Left lobe of liver (tissue), 2 donors: ENCODE measurements at regions not wholly inside any gene's neighbourhood (a gene's known extent, or its start where the extent isn't known, plus 50 kb on each side); places are given as distances from the start of the nearest gene placed in this dataset.

Experiments used
- ATAC-seq: fragments of 200-7000 bp; cut with Tn5 transposase; one replicate; pipeline ENCODE4 v1.9.1; 2020; ENCODE audit warnings: mild to moderate bottlenecking, moderate library complexity
- DNase-seq: peaks from one replicate; pipeline ENCODE4 v3.0.0-alpha.2; 2020; ENCODE audit warnings: low spot score
- donor health status: DM: no; HTN: no; CAD: no; lungs with moderate emphysema.
- donor health status: DM: no; HTN: yes; CAD: no.

DNA sequence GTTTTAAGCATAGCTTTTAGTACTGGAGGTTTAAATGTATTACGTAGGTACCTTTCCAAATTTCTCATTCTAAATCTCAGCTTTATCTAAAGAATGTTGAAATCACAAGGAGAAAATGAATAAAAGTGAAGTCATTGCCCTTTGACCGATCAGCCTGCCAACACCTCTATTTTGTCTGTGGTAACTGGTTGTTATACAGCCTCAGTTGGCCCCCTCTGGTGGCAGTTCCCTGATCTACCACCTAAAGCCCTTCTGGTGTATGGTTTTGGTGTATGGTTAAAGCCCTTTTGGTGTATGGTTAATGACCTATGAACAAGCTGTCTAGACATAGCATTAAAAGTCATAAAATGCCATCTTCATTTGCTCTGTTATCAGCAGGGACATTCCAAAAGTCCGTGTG is 378.2 kb upstream of the AZI2 start:
- DNase-seq: peak; percentile 76
- peak; percentile 100 for ATAC-seq

GRCh38 chr3:28727307-28727706 is 378.7 kb upstream of the AZI2 start:
- ATAC-seq (no peak), DNase-seq (no peak)

DNA sequence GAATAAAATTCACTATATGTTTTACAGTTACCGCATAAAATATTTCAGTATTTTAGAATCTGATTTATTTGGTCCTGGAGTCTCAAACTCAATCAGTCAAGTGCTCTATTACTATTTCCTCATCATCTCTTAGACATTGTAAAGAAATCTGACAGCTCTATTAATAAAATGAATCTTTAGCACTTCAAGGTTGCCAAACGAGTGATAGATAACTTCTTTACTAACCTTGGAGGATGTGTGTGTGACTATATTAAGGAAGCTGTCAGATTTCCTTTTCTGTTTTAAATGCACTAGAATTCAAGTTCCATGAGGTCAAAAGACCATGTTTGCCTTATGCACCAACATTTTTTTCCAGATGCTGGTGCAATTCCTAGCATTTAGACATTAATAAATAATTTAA is 389.8 kb upstream of the AZI2 start:
- no peak for ATAC-seq

DNA sequence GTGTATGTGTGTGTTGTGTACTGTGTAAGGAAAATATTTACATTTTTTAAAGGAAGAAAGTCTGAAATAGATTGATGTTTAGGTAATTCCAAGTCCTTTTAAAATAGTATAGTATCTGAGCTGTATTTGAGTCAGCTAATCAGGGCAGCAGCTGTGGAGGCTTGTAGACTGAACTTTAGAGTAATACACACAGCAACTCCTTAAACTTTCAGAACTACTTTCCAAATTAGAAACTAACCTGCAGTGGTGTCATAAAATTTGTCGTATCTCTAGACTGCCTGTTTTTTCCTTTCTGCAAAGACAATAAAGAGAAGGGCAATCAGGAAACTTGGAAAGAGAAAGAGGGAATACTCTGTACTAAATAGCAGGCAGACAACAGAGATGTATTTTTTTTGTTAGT is 391.0 kb upstream of the AZI2 start:
- ATAC-seq: no peak
- no peak for DNase-seq

More for the DNA sequence above, 389.8 kb upstream of the AZI2 start:
- no peak for DNase-seq

GRCh38 chr3:28743271-28743670 is 394.6 kb upstream of the AZI2 start:
- ATAC-seq (no peak), DNase-seq (no peak)

- ATAC-seq (peak; percentile 98), DNase-seq (peak; percentile 69)
These were observed 395.2 kb upstream of the AZI2 start for GRCh38 chr3:28743831-28744230.

DNA sequence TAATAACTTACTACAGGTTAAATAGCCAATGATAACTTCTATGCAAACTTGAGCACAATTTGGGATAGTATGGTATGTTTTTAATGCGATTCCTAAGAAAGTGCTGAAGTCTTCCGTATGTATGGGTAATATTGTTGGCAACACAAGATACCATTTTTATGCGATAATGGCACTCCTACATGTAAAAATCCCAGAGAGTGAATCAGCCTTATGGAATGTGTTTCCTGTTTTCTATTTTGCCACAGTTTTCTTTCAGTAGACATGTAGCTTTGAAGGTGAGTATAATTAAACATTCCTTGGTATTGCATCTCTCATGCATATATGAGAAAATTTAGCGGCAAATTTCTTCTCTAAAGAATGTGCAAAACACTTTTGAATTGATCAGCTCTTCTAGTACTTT is 396.8 kb upstream of the AZI2 start:
- ATAC-seq: no peak
- DNase-seq: no peak

DNA sequence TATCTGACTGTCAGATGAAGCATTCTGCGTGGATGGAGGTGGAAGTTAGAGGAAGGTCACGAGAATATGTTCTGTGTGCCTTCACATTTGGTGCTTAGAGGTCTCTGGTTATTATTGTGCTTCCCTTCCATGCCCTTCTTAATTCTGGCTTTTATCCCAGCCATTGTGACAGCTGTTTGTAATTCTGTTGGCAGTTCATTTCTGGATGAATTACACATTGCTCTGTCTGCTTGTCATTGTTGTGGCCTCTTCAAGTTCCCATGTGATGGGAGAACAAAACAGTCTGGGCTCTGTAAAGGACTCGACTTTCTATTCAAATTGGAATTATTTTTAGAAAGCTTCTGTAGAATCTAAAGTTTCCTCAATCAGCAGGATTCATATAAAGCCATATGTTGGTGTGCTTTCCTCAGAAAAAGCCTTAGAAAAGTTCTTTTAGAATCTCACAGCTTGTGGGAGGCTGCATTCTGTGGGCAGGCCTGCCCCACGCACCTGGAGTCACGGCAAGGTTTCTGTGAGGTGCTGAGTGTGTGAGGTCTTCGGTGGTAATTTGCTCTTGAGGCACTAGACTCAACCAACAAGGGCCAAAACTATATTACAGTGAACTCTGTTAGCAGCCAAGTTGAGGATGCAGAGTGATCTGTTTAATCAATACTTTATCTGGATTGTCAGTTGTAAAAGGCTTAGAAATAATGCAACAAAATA is 397.4 kb upstream of the AZI2 start:
- no peak for DNase-seq
- no peak for ATAC-seq

GRCh38 chr3:28746990-28747389 is 398.4 kb upstream of the AZI2 start:
- no peak for DNase-seq
- ATAC-seq: no peak

DNA sequence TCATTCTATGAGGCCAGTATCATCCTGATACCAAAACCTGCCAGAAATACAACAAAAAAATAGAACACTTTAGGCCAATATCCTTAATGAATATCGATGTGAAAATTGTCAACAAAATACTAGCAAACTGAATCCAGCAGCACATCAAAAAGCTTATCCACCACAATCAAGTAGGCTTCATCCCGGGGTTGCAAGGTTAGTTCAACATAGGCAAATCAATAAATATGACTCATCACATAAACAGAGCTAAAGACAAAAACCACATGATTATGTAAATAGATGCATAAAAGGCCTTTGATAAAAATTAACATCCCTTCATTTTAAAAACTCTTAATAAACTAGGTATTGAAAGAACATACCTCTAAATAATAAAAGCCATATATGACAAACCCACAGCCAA is 403.2 kb upstream of the AZI2 start:
- no peak for ATAC-seq

DNA sequence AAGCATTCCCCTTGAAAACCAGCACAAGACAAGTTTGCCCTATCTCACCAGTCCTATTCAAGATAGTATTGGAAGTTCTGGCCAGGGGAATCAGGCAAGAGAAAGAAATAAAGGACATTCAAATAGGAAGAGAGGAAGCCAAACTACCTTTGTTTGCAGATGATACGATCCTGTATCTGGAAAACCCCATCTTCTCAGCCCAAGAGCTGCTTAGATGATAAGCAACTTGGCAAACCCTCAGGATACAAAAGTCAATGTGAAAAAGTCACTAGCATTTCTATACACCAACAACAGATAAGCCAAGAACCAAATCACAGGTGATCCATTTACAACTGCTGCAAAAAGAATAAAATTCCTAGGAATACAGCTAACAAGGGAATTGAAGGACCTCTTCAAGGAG is 403.7 kb upstream of the AZI2 start:
- no peak for DNase-seq
- ATAC-seq: no peak

More for the DNA sequence above, 403.2 kb upstream of the AZI2 start:
- no peak for DNase-seq

GRCh38 chr3:28756056-28756455 is 407.4 kb upstream of the AZI2 start:
- ATAC-seq (no peak), DNase-seq (no peak)

- ATAC-seq: no peak
These were observed 409.5 kb upstream of the AZI2 start for GRCh38 chr3:28758115-28758514.

DNA sequence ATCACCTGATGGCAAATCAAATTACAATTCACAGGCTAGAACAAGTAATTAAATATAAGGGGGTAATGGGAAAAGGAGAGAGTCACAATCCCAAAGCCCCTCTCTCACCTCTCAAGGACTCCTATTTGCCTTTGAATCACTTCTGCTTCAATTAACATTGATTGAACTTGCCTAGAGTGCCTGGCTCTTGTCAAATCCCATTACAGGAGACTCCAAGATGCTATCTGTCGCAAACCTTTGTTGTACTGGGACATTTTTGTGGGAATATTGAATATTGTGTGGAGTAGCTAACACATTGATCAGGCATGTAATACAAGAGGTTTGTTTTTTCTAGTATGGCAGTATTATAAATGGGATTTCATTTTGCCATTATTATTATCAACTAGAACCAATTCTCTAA is 412.8 kb upstream of the AZI2 start:
- DNase-seq: no peak
- no peak for ATAC-seq

More at GRCh38 chr3:28758115-28758514, 409.5 kb upstream of the AZI2 start:
- no peak for DNase-seq

GRCh38 chr3:28765194-28765593 is 416.6 kb upstream of the AZI2 start:
- DNase-seq: no peak

GRCh38 chr3:28768439-28768838 is 419.8 kb upstream of the AZI2 start:
- ATAC-seq (no peak), DNase-seq (no peak)

More at GRCh38 chr3:28765194-28765593, 416.6 kb upstream of the AZI2 start:
- ATAC-seq: no peak

GRCh38 chr3:28777806-28778475 is 429.3 kb upstream of the AZI2 start:
- ATAC-seq (peak; percentile 42), DNase-seq (no peak)

DNA sequence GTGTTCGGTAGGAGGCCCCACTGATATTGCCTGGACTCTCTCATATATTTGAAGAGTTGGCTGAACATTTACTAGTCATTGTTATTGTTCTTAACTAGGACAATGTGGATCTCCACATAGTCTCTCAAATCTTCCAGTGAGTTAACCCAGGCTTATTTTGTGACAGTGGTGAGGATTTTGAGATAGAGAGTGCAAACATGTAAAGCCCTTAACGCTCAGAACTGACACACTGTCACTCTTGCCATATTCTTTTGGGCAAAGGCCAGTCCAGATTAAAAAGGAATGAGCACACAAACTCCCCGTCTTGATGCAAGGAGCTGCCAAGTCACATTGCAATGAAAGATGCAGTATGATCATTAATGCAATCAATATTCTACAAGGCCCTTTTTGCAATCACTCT is 431.9 kb upstream of the AZI2 start:
- no peak for DNase-seq
- no peak for ATAC-seq

DNA sequence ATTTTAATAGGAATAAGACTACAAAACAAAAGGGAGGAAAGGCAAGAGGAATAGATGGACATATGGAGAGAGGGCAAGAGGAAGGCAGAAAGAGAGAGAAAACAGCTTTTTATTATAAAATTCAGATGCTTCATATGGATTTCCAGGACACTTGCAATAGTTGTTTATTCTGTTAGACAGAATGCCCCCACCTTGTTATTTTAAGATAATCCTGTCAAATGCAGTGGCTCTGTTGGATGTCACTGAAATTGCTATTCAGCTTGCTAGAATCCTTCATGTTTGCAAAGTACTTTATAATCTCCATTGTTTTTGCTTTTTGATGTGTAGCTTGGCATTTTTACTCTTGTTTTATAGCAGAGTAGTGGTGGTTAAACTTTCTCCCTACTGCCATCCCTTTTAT is 432.4 kb upstream of the AZI2 start:
- DNase-seq: no peak
- no peak for ATAC-seq

GRCh38 chr3:28786446-28786845 is 437.8 kb upstream of the AZI2 start:
- no peak for ATAC-seq

DNA sequence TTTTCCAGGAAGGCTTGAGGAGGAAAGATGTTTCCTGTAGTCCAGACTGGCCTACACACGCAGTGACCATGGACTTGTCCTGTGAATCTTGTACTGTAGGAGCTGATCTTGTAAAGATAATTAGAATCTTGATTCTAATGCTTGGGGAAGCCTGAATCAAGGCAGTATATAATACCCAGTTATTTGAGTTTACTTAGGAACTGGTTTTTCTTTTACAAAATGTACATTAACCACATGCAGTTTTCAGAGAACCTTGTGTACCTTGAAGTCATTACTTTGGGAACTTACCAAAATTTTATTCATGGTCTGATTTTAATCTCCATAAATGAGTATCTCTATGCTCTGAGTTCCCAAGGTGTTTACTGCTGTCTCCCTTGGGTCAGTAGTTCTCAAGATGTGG is 439.9 kb upstream of the AZI2 start:
- ATAC-seq: no peak
- DNase-seq: no peak

More at GRCh38 chr3:28786446-28786845, 437.8 kb upstream of the AZI2 start:
- DNase-seq: no peak

GRCh38 chr3:28791713-28792255 is 443.2 kb upstream of the AZI2 start:
- ATAC-seq (no peak), DNase-seq (no peak)
